HG03175 (cell line): ENCODE measurements at regions not wholly inside any gene's neighbourhood (a gene's known extent, or its start where the extent isn't known, plus 50 kb on each side); places are given as distances from the start of the nearest gene placed in this dataset.

Source experiments
- ATAC-seq: cut with Tn5 transposase; IDR thresholded peaks from one replicate; pipeline ENCODE4 v1.9.1; 2021; ENCODE audit warnings: mild to moderate bottlenecking, moderate library complexity; ENCODE audit not compliant: unreplicated experiment

DNA sequence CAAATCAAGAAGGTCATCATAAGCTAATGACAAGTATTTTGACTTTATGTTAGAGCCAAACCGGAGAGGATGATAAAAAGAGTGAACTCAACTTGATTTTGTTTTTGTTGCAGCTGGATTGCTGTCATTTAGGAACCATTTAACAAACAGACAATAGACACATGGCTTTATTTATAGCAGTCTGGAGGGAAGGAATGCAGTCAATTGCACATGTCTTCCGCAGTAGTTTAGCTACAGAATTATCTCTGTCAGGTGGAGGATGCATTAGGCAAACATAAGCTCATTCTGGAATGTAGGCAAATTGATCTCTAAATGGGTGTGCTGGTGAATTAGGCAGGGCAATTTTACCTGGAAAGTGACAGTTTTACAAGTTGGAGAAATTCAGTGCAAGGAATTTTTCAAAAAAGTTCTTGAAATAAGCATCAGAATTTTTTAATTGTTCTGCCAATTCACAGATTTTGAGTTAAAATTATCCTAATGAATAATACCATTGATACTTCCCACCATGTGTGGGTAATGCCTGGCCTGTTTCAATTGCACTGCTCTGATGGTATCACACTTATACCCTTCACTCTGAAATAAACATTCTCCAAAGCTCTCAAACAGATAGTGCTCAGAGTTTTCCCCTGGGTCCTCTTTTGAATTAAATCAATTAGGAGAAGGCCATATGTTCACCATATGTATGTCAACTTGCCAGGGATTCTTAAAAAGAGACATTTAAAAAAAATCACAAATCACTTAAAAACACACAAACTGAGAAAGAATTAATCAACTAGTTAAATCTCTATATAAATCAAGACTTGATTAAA, 318.3 kb downstream of the NDFIP2 start:
- ATAC-seq: no peak

- no peak for ATAC-seq
Measured at GRCh38 chr13:79796136-79796535, 315.2 kb downstream of the NDFIP2 start.

- ATAC-seq: no peak
Measured at GRCh38 chr13:79794931-79795330, 314.0 kb downstream of the NDFIP2 start.

DNA sequence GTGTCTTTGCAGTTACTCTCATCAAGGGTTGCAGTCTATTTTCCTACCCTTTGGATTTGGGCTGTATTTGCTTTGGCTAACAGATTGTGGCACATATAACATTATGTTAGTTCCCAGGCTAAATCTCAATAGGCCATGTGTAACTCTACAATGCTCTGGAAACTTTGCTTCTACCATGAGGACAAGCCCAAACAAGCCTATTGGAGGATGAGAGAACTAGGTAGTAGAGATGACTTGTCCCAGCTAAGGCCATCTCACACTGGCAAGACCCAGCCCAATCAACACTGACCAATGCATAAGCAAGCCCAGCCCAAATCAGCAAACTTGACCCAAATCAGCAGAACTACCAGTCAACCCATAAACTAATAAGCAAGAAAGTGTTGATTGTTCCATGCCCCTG, 311.8 kb downstream of the NDFIP2 start:
- ATAC-seq: no peak

GRCh38 chr13:79791471-79792042, 310.6 kb downstream of the NDFIP2 start:
- no peak for ATAC-seq

DNA sequence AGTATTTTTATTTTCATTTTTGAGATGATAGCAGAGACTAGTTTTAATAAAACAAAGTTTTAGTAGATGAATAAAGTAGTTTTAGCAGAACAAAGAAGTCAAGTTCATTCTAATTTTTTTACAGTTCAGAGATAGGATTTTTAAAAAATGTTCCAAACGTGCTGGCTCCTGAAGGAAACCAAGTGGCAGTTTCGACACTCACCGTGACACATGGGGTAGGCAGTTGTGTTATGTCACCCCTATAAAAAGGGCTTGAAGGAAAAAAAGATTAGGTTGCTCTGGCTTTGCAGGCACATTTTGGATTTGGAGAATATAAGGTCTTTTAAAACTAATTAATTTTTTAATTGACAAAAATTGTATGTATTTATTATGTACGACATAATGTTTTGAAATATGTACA, 305.2 kb downstream of the NDFIP2 start:
- ATAC-seq: no peak

DNA sequence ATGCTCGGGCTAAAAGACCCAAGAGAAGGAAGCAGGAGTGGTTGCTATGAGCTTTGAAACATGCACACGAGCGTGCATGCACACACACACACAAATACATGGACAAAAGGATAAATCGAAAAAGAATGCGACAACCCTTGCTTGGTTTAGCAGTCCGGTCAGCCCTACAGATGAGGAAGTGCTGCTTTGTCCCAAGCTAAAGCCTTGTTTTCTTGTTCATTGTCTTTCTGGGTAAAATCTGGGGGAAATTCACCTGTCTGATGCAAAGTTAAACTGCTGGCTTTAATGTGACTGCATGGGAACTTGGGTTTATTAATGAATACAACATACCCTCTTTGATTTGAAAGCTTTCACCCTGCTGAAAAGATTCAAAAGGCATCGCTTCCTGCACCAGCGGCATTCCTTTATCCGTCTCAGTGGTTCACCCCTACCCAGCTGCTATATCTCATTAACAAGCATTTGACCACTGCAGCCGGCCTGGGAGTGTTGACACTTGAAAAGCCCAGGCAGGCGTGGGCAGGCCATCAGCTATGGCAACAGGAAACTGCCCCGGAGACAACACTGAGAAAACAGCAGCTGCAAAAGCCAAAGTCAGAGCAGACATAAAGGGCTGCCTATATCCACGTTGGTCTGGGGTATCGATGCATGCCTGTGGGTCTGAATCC, 301.7 kb downstream of the NDFIP2 start:
- no peak for ATAC-seq

GRCh38 chr13:79781829-79782540, 301.0 kb downstream of the NDFIP2 start:
- no peak for ATAC-seq

DNA sequence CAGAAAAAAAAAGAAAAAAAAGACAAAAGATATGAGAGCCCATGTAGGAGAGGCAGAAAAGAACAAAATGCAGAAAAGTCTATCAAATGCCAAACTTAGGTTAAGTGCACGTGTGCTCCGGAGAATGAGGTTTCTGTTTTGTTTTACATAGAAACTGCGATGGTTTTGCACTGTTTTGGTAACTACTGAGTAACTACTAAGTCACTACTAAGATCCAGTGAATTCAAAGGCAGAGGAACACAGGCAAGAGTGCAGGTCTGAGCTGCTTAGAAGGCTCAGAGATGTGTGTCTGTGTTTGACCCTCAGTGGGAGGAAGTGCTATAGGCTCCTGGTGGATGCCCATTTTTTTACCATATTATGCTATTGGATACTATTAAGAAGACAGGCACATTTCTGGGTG, 299.3 kb downstream of the NDFIP2 start:
- ATAC-seq: no peak

DNA sequence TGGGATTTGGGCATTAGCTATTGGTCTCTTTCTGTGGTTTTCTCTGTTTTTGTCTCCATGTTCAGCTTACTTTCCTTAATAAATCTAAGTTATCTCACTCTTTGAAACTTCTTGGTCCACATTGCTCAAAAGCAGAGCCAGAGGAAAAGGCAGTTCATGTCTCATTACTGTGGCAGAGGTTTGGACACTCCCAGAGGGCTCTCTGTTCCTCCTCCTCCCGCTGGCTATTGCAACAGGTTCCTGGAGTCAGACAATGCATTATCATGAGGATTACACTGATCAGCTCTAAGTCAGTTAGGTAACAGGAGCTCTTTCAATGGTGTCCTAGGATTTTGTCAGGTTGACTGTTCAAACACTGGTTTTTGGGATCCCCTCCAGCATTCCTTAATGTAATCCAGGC, 298.8 kb downstream of the NDFIP2 start:
- ATAC-seq: no peak

DNA sequence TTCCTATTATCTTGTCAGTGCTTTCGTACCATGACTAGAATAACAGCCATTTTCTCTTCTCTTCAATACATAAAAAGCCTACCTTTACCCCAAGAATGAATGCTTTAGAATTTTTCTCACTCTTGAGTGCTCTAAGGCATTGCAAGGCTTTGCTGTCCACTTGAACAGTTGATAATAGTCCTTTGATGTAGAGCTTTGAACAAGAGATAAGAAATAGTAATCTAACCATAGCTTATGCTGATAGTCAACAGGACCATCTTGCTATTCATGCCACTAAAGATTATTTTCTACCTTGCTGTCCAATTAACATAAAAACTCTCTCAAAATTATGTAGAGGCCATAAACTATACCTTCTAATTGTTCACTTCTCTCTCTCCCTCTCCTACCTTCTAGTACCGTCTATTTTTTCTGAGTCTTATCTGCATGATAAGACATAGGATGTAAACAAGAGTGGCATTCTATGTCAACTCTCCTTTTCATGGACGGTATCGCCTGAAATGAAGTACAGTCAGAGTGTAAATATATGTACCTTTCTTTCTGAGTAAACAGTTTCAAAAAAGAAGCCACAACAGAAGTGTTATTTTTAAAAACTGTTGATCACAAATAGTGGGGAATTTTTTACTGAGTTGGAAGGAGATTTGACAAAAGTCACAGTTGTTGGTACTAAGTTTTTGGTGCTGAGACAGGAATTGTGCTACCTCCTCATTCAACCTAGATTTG, 297.9 kb downstream of the NDFIP2 start:
- no peak for ATAC-seq

DNA sequence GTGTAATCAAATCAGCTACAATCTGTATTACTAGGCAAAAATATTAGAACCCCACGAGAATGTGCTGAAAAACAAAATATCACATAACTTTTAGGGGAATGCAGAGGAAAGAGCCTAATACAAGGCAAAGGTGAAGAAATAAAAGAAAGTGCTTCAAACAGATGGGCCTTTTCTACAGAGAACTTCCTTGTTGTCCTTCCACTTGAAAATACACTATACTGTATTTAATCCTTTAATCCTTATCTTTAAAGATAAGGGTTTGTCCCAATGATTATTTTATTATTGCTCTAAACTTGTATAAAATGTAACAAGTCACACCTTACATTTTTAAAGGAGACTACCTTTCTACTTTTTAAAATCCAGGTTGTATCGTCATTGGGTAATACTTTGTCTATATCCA, 296.5 kb downstream of the NDFIP2 start:
- ATAC-seq: no peak

DNA sequence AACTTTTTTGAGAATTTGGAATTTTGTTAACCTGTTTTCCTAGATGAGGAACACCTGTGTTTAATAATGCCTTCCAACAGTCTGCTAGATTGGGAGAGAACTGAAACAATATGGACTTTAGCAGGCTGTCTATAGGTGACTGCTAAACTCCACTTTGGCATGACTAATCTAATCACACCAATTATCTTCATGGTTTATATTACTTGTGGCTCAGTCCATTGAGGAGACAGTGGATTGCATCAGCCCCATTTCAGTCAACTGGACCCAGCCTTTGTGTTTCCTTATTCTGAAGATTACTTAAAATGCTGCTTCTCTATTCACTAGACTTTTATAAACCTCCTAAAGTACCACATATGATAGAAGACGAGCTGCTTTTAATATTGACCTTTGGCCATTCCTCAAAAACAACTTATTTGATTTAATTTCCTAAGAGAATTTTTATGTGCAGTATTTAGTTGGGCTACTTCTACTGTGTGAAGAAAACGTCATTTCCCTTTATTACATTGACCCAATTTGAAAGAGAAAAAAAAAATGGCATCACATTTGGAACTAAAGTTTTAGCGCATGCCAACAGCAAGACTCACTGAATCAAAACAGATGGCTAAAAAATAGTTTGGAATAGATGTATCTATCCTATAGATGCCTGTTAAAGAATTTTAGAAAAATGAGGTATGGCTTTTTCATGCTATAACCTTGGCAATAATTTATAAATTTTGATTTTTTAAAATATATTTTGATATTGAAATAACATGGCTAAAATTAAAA, 295.8 kb downstream of the NDFIP2 start:
- ATAC-seq: no peak

GRCh38 chr13:79775830-79776229, 294.9 kb downstream of the NDFIP2 start:
- ATAC-seq: peak; percentile 55

- no peak for ATAC-seq
Measured at GRCh38 chr13:79772811-79773210, 291.9 kb downstream of the NDFIP2 start.

DNA sequence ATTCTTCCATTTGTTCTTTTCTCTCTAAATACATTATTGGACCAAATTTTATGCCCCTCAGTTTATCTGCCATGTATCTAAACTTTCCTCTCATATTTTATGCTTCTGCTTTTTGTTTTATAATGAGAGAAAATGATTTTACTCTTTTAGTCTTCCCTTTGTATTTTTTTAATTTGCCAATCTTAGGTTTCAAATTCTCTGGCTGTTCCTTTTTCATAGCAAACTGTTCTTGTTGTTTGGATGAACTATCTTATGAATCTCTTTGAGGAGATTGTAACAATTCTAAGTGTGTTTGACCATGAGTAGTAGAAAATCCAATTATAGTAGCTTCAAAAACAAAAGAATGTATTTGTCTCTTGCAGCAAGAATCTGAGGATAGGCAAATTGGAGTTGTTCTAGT, 290.5 kb downstream of the NDFIP2 start:
- no peak for ATAC-seq

DNA sequence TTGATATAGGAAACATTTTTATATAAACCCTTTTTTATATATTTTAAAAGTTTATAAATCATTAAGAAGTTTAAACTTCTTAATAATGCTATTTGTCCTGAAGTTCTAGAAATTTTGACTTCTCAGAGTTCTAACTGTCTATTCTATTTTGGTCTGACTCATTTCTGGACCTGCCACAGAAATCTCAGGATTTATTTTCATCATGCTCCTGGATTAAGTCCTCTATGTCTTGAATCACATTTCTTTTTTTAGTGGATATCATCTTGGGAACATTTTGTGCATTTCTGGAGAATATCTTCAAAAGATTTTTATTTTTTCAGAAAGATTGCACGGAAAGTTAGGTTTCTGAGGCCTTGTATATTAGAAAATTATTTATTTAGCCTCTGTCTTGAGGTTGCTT, 289.1 kb downstream of the NDFIP2 start:
- no peak for ATAC-seq

DNA sequence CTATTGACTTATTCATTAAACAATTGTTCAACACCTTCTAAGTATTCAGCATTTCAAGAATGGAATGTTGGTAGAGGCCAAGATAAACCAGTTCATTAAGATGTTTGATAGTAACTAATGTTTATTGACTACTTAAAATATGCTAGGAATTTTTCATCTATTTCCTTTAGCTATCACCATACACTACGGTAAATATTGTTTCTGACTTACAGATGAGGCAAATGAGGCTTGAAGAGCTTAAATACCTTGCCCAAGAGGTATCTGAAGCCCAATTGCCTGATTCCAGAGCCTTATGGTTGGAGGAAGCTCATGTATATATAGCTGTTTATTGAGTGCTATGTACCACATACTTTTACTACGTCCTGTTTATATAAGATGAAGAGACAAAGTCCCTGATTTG, 286.2 kb downstream of the NDFIP2 start:
- ATAC-seq: no peak

DNA sequence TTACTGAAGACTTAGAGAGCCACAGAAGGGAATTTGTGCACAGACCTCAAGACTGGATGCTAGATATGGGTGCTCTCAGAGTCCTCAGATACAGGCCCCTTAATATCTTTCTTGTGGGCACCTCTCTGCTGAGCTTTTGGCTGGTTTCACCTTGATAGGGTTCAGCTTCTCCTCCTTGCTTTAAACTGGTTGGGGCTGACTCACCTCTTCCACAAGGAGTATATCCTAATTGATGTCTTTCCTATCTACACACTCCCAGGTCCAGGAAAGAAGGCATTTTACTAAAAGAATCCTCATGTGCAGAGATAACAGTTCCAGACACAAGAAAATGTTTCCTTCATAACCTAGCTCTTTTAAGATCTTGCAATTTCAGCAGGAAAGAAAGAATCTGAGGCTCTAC, 284.4 kb downstream of the NDFIP2 start:
- ATAC-seq: no peak

GRCh38 chr13:79749984-79750551, 269.1 kb downstream of the NDFIP2 start:
- no peak for ATAC-seq
